Pons (tissue), 1 donor: ENCODE measurements at regions not wholly inside any gene's neighbourhood (a gene's known extent, or its start where the extent isn't known, plus 50 kb on each side); places are given as distances from the start of the nearest gene placed in this dataset.
A peak's percentile ranks its signal among the peaks of the same experiment; 100 is the strongest.

Source experiments
- DNase-seq: peaks from one replicate; pipeline ENCODE4 v3.0.0-alpha.2; 2016; ENCODE audit warnings: low spot score

DNA sequence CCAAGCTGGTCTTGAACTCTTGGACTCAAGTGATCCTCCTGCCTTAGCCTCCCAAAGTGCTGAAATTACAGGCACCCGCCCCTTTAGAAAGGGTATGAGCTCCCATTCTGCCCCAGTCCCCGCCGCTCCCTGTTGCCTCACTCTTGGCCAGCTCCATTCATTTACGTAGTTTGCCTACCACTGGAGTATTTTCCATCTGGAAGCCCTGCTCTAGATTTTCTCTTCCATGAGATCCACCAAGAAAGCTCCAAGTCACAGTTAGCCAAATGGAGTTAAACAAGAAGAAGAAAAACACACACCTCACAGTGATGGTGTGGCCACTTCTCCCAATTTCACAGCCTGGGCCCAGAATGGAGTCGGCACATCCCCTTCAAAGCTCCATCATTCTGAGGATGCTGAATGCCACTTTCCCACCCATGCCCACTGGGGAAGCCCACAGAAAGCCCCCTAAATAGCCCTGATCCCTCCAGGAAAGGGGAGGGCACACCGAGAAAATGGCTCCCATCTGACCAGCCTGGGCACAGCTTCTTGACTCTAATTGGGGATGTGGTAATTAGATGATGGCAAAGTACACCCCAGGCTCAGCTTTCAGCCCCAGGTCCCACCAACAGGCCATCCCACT lies 381.2 kb downstream of the MN1 start:
- DNase-seq = no peak

DNA sequence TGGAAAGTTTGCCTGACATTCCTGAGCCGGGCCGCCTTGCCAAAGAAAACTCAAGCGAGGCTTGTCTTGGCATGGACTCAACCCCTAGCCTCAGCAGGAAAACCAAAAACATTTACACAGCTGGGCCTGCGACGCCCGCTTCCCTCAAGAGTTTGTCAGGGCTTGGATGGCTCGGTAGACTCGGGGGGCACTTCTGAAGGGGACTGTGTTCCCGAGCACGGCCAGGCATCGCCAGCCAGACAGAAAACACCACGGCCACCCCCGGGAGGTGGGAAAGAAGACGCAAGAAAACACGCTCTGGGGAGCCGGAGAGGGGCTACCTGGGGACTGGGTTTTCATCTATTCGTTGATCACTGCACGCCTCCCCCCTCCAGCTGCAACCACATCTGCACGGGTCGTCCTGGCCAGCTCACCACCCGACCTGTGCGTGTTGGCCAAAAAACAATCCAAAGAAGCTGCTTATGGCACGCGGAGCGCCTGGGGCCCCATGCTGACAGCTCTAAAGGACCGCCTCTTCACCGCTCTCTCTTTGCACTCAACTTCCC lies 380.7 kb downstream of the MN1 start:
- DNase-seq = peak; percentile 26

DNA sequence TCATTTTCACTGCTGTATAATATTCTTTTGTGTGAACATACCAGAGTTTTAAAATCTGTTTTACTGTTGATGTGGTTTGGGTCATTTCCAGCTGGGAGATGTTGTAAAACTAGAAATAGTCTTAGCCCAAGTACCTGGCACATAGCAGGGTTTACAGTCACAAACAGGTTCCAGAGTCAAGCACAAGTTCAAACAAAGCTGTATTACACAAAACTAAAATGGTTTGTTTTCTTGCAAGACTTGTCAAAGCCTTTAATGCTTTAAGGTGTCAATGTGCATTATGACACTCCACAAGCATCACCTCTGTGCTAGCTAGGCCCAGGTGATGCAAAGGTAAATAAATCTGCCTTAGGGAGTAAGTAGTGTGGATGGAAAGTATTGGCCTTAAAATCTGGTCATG lies 379.1 kb downstream of the MN1 start:
- no peak for DNase-seq

DNA sequence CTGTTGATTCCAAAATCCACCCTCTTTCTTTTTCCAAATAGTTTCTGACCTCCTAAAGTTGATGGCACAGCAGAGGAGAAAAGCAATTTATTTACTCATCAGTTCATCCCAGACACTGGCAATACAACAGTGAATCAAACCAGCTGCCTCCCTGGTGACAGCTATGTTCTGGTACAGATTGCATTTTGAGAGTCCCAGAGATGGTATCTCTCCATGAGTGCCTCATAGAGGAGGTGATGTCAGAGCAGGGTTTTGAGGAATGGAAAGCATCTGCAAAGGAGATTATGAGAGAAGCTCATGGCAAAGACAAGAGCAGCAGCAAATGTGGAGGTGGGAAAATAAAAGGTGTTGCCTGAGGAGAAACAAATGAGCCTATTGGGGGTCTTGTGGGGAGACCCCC lies 377.2 kb downstream of the MN1 start:
- no peak for DNase-seq

DNA sequence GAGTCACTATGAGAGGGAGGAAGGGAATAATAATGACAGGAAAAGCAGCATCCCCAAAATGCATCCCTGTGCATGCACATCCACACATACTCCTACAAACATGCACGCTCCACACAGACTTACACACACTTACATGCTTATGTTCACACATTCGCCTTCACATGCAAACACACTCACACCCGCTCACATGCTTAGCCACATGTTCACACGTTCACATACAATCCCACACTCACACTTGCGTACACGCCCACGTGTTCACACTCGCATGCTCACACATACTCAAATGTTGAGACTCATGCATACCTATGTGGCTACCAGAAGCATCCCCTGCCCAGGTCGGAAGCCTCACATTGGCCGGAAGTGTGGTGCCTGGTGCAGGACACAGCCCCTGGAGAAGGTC lies 372.1 kb downstream of the MN1 start:
- DNase-seq = no peak

DNA sequence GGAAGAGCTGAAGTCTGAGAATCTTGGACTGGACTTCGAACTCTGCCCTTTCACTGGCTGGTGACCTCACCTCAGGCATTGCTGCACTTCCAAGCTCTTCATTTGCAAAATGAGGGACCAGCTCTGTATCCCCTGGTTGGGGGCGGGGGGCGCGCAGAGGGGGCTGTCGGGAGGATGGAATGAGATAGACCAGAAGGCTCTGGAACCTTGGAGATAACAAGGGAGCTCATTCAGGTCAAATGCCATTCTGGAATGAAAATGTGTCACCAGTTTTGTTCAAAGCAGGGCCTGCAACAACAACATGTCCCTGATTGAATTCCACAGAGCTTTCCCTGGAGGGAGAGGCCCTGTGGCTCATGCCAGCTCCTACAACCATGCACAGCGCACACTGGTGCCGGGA lies 370.5 kb downstream of the MN1 start:
- no peak for DNase-seq

DNA sequence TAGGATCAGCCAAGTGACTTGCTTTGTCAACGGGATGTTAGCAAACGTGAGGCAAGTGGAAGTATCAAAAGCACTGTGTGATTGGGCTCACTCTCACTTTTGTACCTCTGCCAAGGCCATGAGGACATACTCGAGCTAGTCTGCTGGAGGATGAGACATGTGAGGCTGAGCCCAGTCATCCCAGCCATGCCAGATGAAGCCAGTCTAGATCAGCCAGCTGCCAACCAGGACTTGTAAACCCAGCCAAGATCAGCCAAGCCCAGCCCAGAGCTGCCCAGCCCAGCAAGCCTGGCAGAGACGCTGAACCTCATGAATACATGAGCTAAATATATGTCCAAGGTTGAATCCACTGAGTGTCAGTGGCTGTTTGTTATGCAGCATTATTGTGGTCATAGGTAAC lies 369.7 kb downstream of the MN1 start:
- DNase-seq = no peak

DNA sequence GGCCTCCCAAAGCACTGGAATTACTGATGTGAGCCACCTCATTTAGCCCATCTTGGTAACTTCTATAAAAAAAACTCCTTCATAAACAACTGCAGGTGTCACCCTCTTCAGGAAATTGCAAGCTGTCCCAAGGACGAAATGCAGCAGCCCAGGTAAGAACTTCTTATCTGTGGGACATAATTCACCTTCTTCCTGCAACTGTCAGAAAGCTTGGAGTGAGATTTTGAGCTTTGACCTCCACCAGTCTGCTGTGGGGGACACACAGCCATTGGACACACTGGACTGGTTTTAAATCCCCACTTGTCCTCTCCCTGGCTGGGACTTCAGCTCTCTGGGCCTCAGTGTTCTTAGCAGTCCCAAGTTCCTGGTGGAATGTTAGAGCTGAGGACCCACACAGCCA lies 368.5 kb downstream of the MN1 start:
- DNase-seq = no peak

DNA sequence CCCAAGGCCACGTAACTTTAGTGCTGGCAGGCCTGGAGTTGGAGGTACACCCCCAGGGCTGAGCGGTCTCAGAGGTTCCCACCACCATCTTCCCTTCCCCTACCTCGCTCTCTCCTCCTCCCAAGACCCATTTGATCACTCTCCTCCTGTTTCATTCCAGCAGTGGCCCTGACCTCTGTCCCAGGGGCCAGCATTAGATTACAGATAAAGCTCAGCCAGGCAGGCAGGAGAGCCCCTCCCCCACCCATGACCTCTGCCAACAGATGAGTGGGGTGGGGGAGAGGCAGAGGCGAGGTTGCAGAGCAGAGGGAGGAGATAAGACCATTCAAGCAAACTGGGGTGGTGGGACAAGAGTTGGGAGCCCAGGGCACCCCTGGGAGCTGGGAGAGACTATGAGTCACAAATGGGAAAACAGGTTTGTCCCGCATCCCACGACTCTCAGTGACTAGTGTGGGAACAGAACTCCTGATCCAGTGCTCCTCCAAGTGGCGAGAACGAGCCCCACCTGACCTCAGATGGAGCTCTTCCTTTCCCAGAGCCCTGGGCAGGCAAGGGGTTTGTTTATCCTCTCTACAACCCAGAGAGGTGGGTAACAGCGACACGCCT lies 367.9 kb downstream of the MN1 start:
- no peak for DNase-seq

DNA sequence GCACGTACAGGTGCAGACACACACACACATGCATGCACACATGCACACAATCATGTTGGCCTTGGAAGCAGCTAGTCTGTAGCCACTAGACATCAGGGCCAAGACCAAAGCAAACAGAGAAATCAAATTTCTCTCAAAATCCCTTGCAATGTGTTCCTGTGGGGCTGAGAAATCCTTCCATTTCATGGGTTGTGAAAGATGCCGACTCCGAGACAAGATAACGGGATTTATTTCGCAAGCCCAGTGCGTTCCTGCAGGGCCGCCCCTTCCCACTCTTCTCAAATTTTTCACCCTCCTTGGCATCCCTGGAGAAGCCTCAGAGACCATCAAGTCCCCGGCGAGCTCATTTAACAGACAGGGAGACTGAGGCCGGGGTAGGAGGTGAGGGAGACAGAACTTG lies 366.7 kb downstream of the MN1 start:
- DNase-seq = no peak

DNA sequence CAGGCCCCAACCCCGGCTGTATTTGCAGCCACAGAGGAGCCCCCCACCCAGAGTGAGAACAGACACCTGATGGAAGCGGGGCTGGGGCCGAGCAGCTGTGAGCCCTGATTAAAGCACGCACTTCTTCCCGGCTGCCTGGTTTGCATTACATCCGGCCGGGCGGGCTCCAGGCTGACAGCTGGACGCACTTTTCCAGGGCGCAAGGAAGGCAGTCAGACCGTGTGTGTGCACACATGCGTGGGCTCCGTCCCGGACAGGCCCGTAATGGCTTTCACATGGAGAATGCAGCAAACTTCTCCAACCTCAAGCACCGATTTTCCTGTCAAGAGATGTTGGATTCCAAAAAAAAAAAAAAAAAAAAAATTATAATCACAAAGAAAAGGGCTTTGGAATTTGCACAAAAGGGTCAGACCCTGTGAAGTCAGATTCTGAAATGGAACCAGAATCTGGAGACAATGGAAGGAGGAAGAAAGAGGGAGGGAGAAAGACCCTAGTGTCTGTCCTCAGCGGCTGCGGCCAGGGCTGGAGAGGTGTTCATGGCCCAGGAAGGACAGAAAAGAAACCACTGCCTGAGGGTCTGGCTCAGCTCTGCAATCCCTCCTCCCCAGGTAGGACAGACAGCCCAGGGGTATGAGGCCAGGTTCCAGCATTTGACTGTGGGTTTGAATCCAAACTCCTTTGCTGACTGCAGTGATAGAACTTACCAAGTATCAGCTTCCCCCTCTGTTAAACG lies 365.5 kb downstream of the MN1 start:
- DNase-seq = no peak

DNA sequence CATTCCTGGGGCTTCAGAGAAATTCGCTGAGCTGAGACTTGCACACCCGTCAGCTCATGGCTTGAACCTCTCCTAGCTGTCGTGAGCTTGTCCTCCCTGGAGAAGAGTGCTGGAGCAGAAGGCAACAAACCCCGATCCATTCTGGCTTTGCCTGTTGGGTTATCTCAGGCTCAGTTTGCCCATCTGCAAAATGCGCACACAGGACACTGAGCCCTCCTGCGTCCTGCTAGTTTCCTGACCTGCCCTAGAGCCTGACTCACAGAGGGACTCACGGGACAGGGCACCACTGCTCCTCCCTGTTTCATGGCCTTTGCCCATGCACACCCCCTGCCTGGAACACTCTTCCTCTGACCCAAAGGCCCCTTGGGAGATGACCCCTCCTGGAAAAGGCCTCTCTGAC lies 365.0 kb downstream of the MN1 start:
- DNase-seq = no peak

DNA sequence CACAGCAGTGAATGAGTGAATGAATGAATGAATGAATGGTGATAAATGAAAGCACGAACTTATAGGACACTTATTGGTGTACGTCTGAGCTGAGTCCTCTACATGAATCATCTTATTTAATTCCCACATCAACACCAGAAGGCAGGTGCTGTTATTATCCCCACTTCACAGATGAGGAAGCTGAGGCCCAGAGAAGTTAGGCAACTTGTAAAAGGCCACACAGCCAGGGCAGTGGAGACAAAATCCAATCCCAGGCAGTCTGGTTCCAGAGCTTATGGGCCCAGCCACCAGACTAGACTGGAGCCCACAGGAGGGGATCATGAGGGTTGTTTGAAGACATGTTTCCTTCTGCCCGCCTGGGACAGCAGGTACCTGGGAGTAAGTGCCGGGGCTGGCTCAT lies 364.0 kb downstream of the MN1 start:
- DNase-seq = no peak

DNA sequence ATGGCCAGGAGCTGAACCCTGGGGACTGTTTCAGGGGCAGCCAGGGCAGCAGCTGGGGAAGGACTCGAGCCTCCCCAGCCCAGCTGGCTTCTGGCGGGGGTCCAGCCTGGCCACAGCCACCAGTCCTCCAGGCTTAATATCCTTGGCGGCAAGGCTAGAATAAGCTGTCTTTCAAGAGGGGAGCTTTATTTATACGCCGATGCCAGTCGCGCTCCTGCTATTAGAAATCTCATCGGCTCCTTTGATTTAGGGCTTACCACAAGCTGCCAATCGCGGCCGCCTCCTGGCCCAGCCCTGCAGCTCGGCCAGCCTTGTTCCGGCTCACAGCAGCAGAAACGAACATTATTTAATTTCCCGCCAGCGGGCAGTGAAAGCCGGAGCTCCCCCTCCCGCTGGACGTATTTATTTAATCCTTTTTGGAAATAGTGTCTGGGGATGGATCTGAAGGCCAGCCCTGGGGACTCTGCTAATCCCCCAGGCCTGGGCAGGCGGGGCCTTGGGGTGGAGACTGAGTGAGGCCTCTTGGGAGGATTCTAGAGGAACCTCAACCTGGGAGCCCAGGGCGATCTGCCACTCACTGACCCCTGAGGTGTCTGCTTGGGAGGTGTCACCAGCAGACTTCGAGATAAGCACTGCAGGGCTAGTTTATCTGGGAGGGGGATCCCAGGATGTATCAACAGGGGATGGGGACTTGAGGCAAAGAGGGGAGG lies 363.1 kb downstream of the MN1 start:
- DNase-seq = peak; percentile 20

DNA sequence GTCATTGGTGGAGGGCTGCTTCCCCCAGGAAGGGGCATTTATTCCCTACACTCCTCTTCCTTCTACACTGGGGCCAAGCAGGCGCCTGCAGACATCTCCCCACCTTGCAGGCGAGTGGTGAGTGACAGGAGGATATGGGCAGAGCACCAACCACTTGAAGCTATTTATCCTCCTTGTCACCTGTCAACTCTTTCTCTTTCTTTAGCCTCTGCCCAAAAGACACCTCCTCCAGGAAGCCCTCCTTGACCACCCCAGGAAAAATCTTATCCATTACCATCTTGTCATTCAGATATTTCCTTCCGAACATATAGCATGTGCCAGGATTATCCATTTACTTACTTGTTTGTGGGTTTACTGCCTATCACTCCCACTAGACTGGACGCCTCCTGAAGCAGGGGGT lies 362.4 kb downstream of the MN1 start:
- DNase-seq = no peak

DNA sequence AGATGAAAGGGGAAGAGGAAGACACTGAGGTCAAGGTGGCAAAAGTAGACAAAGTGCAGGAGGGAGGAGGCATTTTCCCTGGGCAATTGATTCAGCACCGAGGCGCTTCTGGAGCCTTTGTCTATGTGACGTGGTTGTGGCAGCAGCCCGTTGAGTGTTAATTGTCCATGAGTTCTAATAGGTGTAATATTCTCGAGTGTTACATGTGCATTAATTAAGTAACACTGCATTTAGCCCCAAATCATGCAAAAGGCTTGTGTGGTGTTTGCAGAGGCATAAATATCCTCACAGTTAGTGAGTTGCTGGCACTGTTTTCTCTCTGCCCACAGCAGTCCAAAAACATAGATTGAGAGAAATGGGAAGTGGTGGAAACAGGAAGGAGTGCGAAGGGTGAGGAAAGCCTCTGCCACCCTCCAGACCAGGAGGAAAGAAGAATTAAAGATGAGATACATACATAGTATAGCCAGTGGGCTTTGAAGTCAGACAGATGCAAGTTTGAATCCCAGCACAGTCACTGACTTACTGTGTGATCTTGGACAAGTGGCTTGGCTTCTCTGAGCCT lies 361.2 kb downstream of the MN1 start:
- DNase-seq = no peak

DNA sequence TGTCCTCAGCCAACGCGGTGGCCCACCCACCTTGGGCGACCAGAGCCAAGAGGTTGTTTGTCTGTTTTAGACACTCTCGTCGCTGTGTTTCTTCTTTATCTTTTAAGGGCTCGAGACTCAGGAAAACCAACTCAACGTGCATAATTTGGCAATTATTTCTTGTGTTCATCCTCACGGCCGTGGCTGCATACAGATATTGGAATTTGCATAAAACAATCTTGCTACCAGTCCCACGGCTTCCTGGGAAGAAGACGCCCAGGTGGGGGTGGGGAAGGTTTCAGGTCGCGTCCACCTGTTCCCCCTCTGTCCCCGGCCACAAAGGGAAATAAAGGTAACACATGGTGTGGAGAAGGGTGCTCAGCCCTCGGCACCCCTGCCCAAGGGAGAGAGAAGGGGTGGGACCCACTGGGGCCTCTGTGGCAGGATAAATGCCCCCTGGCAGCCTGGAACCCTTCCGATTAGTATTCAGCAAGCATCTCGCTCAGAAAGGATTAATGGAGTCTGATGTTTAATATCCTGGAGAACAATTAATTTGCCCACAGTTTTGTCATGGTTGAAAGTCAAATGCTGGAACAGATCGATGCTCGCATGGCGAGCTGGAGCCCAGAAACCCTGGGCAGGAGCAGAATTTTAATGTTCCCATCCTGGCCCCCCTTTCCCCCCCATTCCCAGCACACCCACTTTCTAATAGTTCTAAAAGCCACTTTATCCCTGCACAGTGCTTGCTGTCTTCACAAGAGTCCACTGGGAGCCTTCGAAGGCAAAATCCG lies 359.7 kb downstream of the MN1 start:
- no peak for DNase-seq

DNA sequence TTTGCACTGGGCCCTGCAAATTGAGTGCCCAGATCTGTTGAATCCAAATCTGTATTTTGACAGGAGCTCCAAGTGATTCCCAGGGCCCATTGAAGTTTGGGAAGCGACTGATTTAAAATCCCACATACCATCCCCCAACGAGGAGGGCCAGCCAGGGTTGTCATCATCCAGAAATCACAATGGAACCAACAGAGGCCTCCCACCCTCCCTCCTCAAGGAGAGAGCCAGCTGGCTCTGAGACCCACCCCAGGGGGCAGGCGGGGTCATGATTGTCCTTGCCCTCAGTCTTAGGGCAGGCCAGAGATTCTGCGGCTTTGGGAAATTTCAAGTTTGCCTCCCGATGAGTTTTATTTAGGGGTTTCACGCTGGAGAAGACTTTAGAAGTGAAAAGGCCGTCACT lies 358.2 kb downstream of the MN1 start:
- no peak for DNase-seq

DNA sequence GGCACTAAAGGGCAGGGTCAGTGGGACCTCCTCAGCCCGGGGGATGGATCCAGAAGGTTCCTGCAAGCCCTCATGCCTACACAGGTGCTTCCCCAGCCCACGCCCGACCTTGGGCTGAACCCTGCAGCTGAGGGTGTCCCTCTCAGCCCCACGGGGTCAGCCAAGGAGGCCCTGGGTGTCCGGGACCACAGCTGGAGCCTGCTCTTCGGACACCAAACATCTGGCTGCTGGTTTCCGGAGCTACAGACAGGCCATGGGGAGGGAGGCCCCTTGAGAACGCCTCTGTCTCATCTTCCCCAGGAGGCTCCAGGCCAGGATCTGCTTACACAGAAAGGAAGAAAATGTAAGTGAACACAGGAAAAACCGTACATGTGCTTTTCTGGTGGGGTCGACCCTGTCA lies 355.7 kb downstream of the MN1 start:
- no peak for DNase-seq

DNA sequence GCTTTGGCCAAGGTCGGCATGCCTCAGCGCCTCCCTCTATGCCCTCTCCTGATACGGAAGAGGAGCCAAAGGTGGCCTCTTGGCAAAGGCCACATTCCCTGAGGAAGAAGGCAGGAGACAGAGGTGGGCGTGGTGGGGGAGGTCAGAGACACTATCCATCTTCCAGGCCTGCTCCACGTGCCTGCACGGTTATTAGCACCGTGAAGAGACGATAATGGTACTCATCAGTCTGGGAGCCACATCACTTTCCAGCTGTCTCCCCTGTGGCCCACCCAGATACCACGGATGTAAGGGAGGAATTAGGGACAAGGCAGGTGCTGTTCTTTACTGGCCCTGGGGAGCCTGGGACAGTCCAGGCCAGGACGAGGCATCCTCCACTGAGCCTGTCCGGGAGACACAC lies 354.3 kb downstream of the MN1 start:
- DNase-seq = no peak

DNA sequence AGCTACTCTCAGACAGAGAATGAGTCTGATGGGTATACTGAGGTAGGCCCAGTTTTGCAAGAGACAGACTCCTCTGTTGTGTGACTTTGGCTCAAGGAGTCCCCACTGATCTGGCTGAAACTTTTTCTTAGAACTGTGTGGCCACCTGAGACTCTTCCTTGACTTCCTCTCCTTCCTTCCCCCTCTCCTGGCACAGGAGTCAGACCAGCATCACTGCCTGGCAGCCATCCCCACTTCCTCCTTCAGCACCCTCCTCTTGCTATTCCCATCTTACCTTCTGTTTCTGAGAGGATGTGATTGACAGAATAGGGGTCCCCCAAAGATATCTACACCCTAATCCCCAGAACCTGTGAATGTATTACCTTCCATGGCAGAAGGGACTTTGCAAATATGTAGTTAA lies 351.1 kb downstream of the MN1 start:
- DNase-seq = no peak

DNA sequence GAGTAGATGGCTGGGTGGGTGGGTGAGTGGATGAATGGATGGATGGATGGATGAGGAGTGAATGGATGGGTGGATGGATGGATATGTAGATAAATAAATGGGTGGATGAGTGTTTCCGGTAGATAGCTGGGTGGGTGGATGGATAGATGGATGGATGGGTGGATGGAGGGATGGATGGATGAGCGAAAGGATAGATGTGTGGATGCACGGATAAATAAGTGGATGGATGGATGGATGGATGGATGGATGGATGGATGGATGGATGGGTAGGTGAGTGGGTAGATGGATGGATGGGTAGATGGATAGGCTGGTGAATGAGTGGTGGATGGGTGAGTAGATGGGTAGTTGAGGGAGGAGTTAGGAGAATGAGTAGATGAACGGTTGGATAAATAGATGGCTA lies 349.3 kb downstream of the MN1 start:
- DNase-seq = no peak
